AG20443 (cell line): ENCODE measurements at regions not wholly inside any gene's neighbourhood (a gene's known extent, or its start where the extent isn't known, plus 50 kb on each side); places are given as distances from the start of the nearest gene placed in this dataset.

Experiments used
- DNase-seq: peaks from one replicate; pipeline ENCODE4 v3.0.0; 2012; ENCODE audit warnings: low spot score, mixed read lengths

GRCh38 chr9:129487658-129488483 lies 133.0 kb downstream of the C9orf50 start:
- peak; percentile 28 for DNase-seq

GRCh38 chr9:129486756-129487657 lies 133.9 kb downstream of the C9orf50 start:
- DNase-seq = peak; percentile 78

GRCh38 chr9:129485145-129485774 lies 135.6 kb downstream of the C9orf50 start:
- no peak for DNase-seq

GRCh38 chr9:129484352-129485000 lies 136.4 kb downstream of the C9orf50 start:
- no peak for DNase-seq

- DNase-seq = peak; percentile 86
These were observed 137.2 kb downstream of the C9orf50 start for GRCh38 chr9:129483415-129484351.

GRCh38 chr9:129482521-129483414 lies 138.1 kb downstream of the C9orf50 start:
- peak; percentile 92 for DNase-seq

GRCh38 chr9:129481810-129482511 lies 138.9 kb downstream of the C9orf50 start:
- peak; percentile 48 for DNase-seq

GRCh38 chr9:129481424-129481809 lies 139.5 kb downstream of the C9orf50 start:
- DNase-seq = no peak

GRCh38 chr9:129480745-129481144 lies 140.2 kb downstream of the C9orf50 start:
- no peak for DNase-seq

- no peak for DNase-seq
These were observed 140.7 kb downstream of the C9orf50 start for GRCh38 chr9:129480227-129480626.

- no peak for DNase-seq
These were observed 141.3 kb downstream of the C9orf50 start for GRCh38 chr9:129479631-129480011.

GRCh38 chr9:129478961-129479630 lies 141.8 kb downstream of the C9orf50 start:
- DNase-seq = no peak

GRCh38 chr9:129478461-129478860 lies 142.4 kb downstream of the C9orf50 start:
- DNase-seq = no peak

GRCh38 chr9:129476821-129477611 lies 143.9 kb downstream of the C9orf50 start:
- no peak for DNase-seq

GRCh38 chr9:129474740-129475404 lies 146.0 kb downstream of the C9orf50 start:
- DNase-seq = no peak

- DNase-seq = peak; percentile 69
These were observed 147.2 kb downstream of the C9orf50 start for GRCh38 chr9:129473523-129474244.
